GM06990 (cell line): ENCODE measurements at regions not wholly inside any gene's neighbourhood (a gene's known extent, or its start where the extent isn't known, plus 50 kb on each side); places are given as distances from the start of the nearest gene placed in this dataset.

Experiments used
- DNase-seq: peaks from one replicate; pipeline ENCODE4 v3.0.0-alpha.2; 2011; ENCODE audit not compliant: insufficient read length; ENCODE audit errors: extremely low read depth
- H3K27me3 ChIP-seq: replicated peaks from 2 replicates; pipeline ENCODE4 v1.6.0; 2011; ENCODE audit warnings: low read length; ENCODE audit not compliant: control insufficient read depth, insufficient read depth
- H3K36me3 ChIP-seq: 2 replicates; pipeline ENCODE4 v1.5.1; 2011; ENCODE audit warnings: low read length; ENCODE audit not compliant: control insufficient read depth, insufficient read depth
- H3K4me3 ChIP-seq: replicated peaks from 2 replicates; pipeline ENCODE4 v1.5.1; 2011; ENCODE audit warnings: low read depth, mild to moderate bottlenecking, control low read depth, low read length
- CTCF ChIP-seq: IDR thresholded peaks from 2 replicates; pipeline ENCODE4 v1.5.1; 2011; ENCODE audit warnings: low read length, control low read depth, mild to moderate bottlenecking, inconsistent platforms; ENCODE audit not compliant: insufficient read depth, poor library complexity, severe bottlenecking

- Histone ChIP-seq H3K27me3 (no peaks in the 10 kb centered on the region), H3K4me3 (no peak overlapping the region), H3K36me3 (no peaks in the 10 kb centered on the region)
- DNase-seq = no peak
- no peak for TF ChIP-seq CTCF
These were observed 129.0 kb upstream of the CARD18 start for GRCh38 chr11:105268404-105269062.

- DNase-seq = no peak
- TF ChIP-seq CTCF = no peak
- H3K36me3 ChIP-seq = no peaks in the 10 kb centered on the region
These were observed 126.3 kb upstream of the CARD18 start for GRCh38 chr11:105265845-105266244.

GRCh38 chr11:105260976-105261375 lies 121.4 kb upstream of the CARD18 start:
- no peak overlapping the region for H3K4me3 ChIP-seq
- H3K27me3 ChIP-seq = no peaks in the 10 kb centered on the region
- DNase-seq = no peak
- no peaks in the 10 kb centered on the region for H3K36me3 ChIP-seq
- TF ChIP-seq CTCF = no peak

More at GRCh38 chr11:105265845-105266244, 126.3 kb upstream of the CARD18 start:
- Histone ChIP-seq H3K27me3 (no peaks in the 10 kb centered on the region), H3K4me3 (no peak overlapping the region)

- no peak for DNase-seq
- no peak for TF ChIP-seq CTCF
- H3K4me3 ChIP-seq = no peak overlapping the region
- no peaks in the 10 kb centered on the region for H3K27me3 ChIP-seq
- H3K36me3 ChIP-seq = no peaks in the 10 kb centered on the region
These were observed 106.3 kb upstream of the CARD18 start for GRCh38 chr11:105245781-105246315.

GRCh38 chr11:105244160-105244825 lies 104.7 kb upstream of the CARD18 start:
- TF ChIP-seq CTCF = no peak
- DNase-seq = no peak
- no peaks in the 10 kb centered on the region for H3K27me3 ChIP-seq
- no peak overlapping the region for H3K4me3 ChIP-seq
- H3K36me3 ChIP-seq = no peaks in the 10 kb centered on the region
